Psoas muscle (tissue), 7 donors: ENCODE measurements at regions not wholly inside any gene's neighbourhood (a gene's known extent, or its start where the extent isn't known, plus 50 kb on each side); places are given as distances from the start of the nearest gene placed in this dataset.

Source experiments
- ATAC-seq, 4 donors: fragments of 200-7000 bp; cut with Tn5 transposase; one replicate each; pipeline ENCODE4 v1.9.1; 2020; ENCODE audit warnings: moderate library complexity in 3 of 4, mild to moderate bottlenecking in 2 of 4
- DNase-seq, 2 donors: peaks; one replicate each; pipeline ENCODE4 v3.0.0-alpha.2; 2020
- H3K27ac ChIP-seq: fragments of 200-600 bp; one replicate; pipeline ENCODE4 v1.8.0; 2022
- H3K27me3 ChIP-seq, 3 donors: fragments of 200-600 bp in 1 of 3; one replicate each; pipeline versions ENCODE4 v1.6.1 to v1.8.0; 2013 to 2022; ENCODE audit warnings: low read length in 2 of 3, mild to moderate bottlenecking in 2 of 3, moderate library complexity in 1 of 3; ENCODE audit not compliant: insufficient read depth in 3 of 3
- H3K36me3 ChIP-seq, 2 donors: fragments of 200-600 bp in 1 of 2; one replicate each; pipeline versions ENCODE4 v1.6.1 to v1.8.0; 2013 to 2022; ENCODE audit warnings: low read depth in 1 of 2, mild to moderate bottlenecking in 1 of 2, moderate library complexity in 1 of 2; ENCODE audit not compliant: insufficient read depth in 1 of 2
- H3K4me1 ChIP-seq: fragments of 200-600 bp; one replicate; pipeline ENCODE4 v1.8.0; 2022
- H3K4me3 ChIP-seq: fragments of 200-600 bp; one replicate; pipeline ENCODE4 v1.8.0; 2022; ENCODE audit warnings: mild to moderate bottlenecking
- H3K9me3 ChIP-seq: fragments of 200-600 bp; one replicate; pipeline ENCODE4 v1.8.0; 2022
- WGBS, 3 donors: extraction: QIAGEN DNeasy Blood & Tissue Kit; methylation state at CpG; one replicate each; pipeline versions ENCODE4 v1.1.6 to v1.1.7; 2013; 5-methylcytosine and 5-hydroxymethylcytosine counted together
- intact Hi-C, 2 donors: fragments of 100-400 bp; cut with DNase I; formaldehyde crosslinking; loops; one replicate each; pipeline versions ENCODE4 v1.11.0 to v1.14.2; 2022
- TF ChIP-seq, protein P1 (sequence below): fragments of 200-600 bp; IDR thresholded peaks from one replicate; pipeline ENCODE4 v1.8.0; 2022; ENCODE audit warnings: antibody characterized with exemption
- donor health status: healthy with polysubstance abuse.
- donor health status: DM: no; HTN: no; CAD: no; lungs with moderate emphysema.
- donor health status: Bipolar disorder and iron deficiency.
- donor health status: healthy.
- donor health status: DM: yes; HTN: yes; CAD: no.
- donor health status: DM: no; HTN: no; CAD: no.
- donor health status: DM: yes; HTN: yes; CAD: no.

- H3K4me1 ChIP-seq, result no peaks in the 10 kb centered on the region
- intact Hi-C loops, result no loop called here
- TF ChIP-seq, protein P1, sequence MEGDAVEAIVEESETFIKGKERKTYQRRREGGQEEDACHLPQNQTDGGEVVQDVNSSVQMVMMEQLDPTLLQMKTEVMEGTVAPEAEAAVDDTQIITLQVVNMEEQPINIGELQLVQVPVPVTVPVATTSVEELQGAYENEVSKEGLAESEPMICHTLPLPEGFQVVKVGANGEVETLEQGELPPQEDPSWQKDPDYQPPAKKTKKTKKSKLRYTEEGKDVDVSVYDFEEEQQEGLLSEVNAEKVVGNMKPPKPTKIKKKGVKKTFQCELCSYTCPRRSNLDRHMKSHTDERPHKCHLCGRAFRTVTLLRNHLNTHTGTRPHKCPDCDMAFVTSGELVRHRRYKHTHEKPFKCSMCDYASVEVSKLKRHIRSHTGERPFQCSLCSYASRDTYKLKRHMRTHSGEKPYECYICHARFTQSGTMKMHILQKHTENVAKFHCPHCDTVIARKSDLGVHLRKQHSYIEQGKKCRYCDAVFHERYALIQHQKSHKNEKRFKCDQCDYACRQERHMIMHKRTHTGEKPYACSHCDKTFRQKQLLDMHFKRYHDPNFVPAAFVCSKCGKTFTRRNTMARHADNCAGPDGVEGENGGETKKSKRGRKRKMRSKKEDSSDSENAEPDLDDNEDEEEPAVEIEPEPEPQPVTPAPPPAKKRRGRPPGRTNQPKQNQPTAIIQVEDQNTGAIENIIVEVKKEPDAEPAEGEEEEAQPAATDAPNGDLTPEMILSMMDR, result no peak
- H3K27me3 ChIP-seq, result no peaks in the 10 kb centered on the region
- no peaks in the 10 kb centered on the region for H3K36me3 ChIP-seq
- no peak overlapping the region for H3K27ac ChIP-seq
- H3K4me3 ChIP-seq, result no peak overlapping the region
- no peak for DNase-seq
- ATAC-seq, result no peak
- no peaks in the 10 kb centered on the region for H3K9me3 ChIP-seq
- WGBS, 3 donors, result 89 to 96% (median 90%) methylated on average over 7 of the region's 7 CpGs
Measured at GRCh38 chr13:99050983-99051488, 73.2 kb upstream of the DOCK9 start.

DNA sequence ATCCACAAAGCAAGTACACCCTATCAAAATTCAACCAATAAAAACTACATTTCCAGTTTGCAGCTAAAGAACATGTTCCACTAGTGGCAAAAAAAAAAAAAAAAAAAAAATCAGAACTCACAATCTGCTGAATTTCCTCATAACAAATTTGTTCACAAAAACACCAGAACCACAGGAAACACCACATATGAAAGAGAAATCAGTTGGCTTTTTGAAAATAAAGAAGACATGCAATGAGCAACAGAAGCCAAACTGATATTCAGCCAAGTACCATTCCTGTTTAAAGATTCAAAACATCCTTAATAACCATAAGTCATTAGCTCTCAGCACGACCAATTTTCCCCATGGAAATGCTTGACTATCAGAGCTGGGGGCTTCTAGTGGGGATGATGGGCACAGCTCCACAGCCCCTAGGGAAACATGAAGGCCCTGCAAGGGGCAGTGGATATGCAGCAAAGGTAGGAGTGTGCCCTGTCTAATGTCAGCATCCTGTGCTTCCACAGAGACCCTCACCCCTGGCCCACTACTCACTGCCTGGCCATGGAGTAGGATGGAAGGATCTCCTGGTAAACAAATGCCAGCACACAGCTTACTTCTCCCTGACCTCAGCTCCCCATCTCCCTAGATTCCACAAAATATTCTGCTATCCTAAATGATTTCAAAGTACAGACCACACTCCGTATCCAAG is 74.0 kb upstream of the DOCK9 start:
- ATAC-seq (no peak), DNase-seq (no peak)
- intact Hi-C loops, result no loop called here
- Histone ChIP-seq H3K4me1 (no peaks in the 10 kb centered on the region), H3K27ac (no peak overlapping the region), H3K4me3 (no peak overlapping the region), H3K36me3 (no peaks in the 10 kb centered on the region), H3K27me3 (no peaks in the 10 kb centered on the region), H3K9me3 (no peaks in the 10 kb centered on the region)
- TF ChIP-seq, protein P1, result no peak
- 61 to 65% (median 63%) methylated on average over 2 of the region's 2 CpGs for WGBS, 3 donors

DNA sequence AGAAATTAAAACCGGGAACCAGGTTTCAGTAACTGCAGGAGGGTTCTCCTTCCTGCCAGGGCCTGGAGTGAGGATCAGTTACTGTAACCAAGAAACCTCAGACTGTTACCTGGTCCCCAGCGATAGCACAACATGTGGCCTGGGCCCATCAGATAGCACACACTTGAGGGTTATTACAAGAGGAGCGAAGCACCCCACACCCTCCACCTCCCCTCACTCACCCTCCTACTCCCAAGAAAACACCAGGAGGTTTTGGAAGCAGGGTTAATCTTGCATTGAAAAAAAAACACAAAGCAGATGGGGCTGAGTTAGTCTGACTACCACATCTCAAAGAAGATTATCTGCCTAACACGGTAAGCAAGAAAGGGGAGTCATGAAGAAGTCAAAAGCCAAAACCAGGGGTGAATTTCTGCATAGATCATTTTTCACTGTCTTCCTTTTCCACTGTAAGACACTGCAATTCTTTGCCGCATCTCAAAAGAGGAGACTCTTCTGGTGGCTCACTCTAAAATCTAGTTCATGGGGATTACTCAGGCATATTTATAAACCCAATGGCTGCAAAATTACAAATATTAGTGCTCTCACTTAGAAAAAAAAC is 75.9 kb upstream of the DOCK9 start:
- no peaks in the 10 kb centered on the region for H3K9me3 ChIP-seq
- 76 to 80% (median 78%) methylated on average over 5 of the region's 5 CpGs for WGBS, 3 donors
- H3K4me3 ChIP-seq, result no peak overlapping the region
- DNase-seq (no peak), ATAC-seq (no peak)
- no peaks in the 10 kb centered on the region for H3K27me3 ChIP-seq
- H3K36me3 ChIP-seq, result no peaks in the 10 kb centered on the region
- no peak overlapping the region for H3K27ac ChIP-seq
- intact Hi-C loops, result no loop called here
- no peaks in the 10 kb centered on the region for H3K4me1 ChIP-seq
- TF ChIP-seq, protein P1, result no peak

DNA sequence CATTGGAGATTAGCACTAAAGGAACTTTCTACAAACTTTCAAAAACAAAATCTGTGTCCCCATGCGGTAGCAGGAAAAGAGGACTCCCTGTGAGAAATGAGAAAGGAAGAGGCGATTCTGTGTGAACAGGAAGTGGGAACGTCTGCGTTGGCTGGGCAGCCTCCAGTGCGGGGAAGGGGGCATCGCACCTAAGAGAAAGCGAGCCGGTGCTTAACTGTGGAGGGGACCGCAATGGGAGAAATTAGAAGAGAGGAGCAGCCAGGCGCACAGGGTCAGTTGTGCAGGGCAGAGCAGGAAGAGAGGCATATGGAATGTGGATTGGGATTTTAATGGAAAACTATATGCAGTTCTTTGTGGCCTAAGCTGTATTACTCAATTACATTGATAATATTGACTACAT is 77.4 kb upstream of the DOCK9 start:
- Histone ChIP-seq H3K4me3 (no peak overlapping the region), H3K27ac (no peak overlapping the region), H3K27me3 (no peaks in the 10 kb centered on the region), H3K9me3 (no peaks in the 10 kb centered on the region), H3K4me1 (no peaks in the 10 kb centered on the region), H3K36me3 (no peaks in the 10 kb centered on the region)
- intact Hi-C loops, result no loop called here
- ATAC-seq (no peak), DNase-seq (no peak)
- WGBS, 3 donors, result 70 to 74% (median 71%) methylated on average over 10 of the region's 10 CpGs
- TF ChIP-seq, protein P1, result no peak
